COLO829 (cell line): ENCODE measurements at regions not wholly inside any gene's neighbourhood (a gene's known extent, or its start where the extent isn't known, plus 50 kb on each side); places are given as distances from the start of the nearest gene placed in this dataset.
A peak's percentile ranks its signal among the peaks of the same experiment; 100 is the strongest.

Experiments
- DNase-seq: peaks from one replicate; pipeline ENCODE4 v3.0.0; 2012; ENCODE audit warnings: low spot score

DNA sequence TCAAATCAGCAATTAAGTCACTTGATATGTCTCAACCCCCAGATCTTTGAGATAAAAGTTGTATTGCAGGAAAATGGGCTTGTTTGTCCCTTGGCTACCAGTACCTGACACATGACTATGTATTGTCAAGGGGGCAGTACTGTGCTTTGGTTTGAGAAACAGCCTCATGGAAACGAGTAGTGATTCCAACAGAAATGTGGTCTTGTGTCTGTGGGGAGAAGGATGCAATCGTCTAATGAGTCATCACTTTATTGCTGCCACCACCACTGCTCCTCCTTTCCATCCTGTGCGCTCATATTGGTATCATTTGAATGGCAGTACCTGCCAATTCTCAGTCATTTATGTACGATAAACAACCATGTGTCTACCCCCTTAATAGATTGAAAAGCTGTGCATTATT is 72.8 kb upstream of the ARHGAP5 start:
- DNase-seq = no peak

DNA sequence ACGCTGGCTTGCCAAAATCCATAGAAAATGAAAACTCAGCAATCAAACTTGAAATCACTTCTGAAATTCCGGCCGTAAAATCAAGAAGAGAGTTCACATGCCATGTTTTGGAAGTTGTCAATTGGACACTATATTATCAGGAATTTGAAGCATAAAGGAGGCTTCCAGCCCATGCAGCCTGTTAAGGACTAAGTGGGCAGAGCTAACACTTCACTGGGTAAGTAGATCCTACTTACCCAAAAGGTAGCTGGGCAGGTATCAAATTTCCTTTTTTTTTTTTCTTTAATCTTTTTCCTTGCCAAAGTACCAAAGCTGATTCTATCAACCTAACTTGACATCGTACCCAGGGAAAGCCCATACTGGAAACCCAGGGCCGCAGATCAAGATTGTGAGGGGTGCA is 71.5 kb upstream of the ARHGAP5 start:
- no peak for DNase-seq

DNA sequence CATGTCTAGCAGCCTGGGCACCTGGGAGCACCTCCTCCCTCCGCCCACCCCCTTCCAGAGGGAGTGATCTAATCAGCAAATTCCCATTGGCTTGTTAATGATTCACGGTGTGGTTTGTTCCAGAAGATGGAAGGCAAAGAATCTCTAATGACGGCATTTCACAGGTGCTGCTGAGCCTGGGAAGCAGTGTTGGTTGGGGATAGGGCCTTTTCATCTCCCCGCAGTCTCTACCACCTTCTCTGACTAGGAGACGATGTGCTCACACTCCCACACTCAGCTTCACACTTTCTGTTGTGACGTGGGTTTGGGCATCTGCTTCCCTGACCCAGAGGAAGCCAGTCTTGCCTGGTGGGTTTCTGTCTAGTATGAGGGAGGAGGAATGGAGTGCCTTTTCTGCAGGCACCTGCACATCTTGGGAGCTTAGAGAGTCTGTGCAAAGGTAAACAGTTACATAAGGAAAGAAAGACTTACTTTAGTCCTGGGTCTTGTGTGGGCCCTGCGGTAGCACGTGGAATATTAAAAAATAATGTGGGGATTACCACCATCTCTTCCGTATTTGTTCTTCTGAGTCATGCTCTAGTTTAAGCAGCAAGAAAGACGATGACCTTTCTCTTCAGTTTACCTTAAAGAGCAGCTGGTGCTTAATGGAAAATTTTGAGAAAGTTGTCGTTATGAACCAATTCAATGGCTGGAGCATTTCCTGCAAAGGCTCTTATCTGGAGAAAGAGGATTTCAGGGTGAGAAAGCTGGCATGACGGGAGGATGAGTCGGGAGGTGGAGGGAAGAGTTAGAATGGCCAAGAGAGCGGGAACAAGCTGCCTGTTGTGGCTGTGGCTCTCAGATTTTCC is 70.6 kb upstream of the ARHGAP5 start:
- DNase-seq = no peak

DNA sequence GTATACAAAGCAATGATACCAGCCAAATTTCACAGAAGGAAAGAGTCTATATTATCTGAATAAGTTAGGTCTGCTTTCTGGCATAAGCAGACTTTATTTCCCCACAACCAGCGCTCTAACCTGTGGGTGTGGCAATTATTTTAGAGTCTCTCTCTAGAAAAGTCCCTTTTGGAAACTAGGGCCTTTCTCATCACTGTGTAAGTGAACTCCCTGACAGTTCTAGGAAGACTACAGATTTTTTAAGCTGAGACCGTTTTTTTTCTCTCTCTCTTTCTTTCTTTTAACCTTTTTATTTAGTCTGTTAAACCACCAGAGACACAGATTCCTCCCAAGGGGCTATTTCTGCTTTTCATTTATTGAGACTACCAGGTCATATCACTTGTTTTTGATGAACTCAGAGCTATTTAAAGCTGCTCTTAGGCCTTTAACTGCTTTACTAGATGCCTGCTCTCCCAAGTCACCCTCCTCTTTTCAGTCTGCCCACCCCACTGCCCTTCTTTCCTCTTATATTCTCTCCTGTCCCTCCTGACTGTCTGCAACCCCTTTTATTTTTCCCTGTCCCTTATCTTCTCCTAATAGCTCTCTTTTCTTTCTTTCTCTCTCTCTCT is 69.2 kb upstream of the ARHGAP5 start:
- DNase-seq = no peak

DNA sequence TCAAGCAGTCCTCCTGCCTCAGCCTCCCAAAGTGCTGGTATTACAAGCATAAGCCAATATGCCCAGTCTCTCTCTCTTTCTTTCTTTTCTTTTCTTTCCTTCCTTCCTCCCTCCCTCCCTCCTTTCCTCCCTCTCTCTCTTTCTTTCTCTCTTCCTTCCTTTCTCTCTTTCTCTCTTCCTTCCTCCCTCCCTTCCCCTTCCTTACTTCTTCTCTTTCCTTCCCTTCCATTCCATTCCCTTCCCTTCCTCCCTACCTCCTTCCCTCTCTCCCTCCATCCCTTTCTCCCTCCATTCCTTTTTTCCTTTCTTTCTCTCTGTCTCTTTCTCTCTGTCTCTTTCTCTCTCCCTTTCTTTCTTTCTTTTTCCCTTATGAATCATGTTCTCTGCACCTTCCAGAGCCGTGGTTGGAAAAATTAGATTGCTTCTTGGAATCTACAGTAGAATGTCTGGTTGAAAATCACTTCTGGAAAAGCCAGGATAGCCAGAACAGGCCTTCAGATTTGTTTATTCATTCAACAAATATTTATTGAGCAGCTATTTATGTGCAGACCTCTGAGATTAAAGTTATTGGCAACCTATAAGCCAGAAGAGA is 68.4 kb upstream of the ARHGAP5 start:
- no peak for DNase-seq

DNA sequence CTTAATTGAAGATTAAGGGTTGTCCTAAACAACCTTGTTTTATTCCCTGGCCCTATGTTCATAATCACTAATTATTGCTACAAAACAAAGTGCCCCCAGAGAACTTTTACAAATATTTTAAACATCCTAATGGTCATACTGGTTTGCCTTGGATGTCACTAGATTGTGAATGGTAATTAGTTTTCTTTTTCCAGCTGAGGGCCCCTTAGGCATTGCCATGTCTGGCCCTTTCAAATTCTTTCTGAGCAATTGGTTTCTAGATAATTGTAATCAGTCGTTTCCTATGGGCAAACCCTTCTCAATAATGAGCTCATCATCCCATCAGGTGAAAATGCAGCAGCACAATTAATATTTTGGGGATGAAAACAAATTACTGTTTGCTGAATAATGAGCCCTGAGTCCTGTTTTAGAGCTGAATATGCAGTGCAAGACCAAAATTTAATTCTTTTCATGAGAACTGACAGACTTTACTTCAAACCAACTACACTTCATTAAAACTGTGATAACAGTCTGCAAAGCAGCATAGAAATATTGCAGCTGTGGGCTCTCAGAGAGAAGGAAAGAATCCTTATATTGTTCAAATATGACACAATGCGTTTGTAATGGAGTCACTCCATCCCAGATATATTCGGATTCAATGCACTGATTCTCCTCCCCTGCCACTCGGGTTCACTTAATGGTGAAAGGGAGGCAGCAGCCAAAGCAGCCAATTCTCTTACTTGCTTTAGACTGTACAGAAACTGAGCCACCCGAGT is 67.7 kb upstream of the ARHGAP5 start:
- DNase-seq = peak; percentile 58

DNA sequence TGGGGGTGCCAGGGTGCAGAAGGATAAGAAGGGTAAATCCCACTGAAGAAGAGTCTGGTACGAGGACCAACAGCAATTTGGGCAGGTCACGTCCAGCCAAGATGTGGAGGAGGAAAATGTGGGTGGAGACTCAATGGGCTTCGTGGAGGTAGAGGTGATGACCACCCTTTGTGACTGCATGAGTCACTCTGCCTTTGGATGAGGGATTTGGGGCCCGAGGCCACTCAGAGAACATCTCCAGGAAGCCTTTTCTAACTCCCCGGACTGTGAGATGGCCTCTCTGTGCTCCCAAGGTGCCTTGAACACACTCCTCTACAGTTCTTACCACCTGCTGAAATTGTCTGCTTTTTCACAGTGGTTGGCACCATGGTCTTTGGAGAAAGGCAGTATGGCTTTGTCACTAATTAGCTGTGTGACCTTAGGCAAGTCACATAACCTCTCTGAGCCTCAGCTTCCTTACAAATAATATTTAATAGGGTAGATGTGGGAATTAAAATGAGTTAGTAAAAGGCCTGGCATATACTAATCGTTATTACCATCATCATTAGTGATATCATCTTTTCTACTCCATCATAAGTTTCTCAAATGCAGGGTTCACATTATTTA is 67.0 kb upstream of the ARHGAP5 start:
- peak; percentile 73 for DNase-seq

DNA sequence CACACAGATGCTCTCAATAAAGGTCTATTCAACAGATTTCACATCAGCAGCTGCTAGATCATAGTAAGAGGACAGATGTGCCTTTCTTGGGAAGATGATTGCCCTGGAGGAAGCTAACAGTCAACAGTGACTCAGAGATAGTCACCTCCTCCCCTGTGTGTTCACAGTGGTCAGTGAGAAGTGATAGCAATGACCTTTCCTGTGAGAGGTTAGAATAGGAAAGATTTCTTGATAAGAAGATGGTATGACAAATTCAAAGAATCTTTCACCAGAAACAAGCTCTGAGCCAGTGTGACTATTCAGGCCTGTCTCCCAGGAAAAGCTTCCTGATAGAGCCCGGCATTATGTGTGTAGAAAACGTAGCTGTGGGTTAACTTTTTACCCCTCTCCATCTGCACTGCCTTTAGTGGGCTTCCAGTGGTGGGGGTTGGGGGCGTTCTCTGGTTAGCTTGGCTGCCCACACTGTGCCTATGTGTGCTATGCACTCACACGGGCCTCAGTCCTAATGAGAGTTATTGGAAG is 66.4 kb upstream of the ARHGAP5 start:
- peak; percentile 92 for DNase-seq

DNA sequence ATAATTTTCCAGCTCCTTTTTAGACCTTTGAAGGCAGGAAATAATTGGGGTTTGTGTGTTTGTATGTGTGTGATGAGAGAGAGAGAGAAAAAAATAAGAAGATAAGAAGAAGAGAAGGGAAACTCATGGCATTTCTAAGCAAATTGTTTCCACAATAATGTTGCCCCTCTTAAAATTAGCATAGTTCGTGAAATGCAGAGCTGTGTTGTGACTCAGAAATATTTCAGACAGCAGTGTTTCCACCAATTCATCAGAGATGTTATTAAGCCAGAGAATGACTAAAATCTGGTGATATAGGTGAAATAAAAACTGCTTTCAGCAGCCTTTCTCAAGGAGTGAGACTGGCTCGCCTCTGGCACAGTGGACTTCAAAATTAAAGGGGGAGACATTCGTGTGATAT is 65.9 kb upstream of the ARHGAP5 start:
- DNase-seq = no peak

DNA sequence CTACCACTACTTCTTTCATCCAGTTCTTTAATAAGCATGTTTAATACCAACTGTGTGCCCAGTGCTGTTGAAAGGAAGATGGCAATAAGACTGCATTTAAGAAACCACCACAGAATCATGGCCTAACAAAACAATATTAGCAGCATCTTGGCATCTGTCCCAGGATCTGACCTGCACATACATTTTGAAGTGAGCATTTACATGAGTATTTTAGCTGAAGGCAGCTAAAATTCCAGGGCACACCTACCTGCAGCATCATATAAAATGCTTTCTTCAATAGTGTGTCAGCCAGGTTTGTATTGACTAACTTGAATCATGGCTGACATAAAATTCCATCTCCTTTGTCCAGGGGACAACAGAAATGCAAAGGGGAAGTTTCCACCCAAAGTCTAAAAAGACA is 65.0 kb upstream of the ARHGAP5 start:
- no peak for DNase-seq

DNA sequence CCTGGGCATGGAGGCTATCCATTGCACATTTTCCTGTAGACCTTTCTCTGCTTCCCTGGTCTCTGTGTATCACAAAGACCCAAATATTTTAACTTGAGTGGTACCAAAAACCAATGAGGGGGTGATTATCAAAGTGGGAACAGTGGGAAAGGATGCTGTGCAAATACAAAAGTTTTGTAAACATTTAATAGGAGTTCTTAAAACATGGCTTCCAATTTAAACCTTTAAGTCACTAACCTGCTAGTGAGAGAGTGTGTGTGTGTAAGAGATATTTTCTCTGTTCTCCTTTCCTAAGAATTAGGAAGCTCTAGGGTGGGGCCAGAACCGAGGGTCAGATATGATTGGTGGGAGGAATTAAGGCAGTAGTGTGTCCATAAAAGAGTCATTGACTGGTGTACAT is 64.5 kb upstream of the ARHGAP5 start:
- DNase-seq = no peak

DNA sequence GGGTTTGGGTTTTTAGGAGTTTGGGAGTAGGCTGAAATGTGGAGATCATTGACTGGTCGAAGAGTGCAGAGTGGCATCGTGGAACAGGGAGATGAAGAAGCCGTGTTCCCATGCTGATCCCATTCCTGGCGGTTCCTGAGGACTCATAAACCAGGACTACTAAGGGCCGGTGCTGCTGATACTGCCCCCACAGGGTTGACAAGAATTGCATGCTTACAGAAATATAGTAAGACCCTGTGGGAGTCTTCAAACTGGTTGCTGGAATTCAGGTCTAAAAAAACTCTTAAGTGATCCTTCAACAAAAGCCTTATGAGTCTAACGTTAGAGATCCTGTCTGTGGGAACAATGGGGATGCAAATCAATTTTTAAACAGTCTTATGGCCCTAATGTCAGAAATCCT is 64.0 kb upstream of the ARHGAP5 start:
- no peak for DNase-seq

DNA sequence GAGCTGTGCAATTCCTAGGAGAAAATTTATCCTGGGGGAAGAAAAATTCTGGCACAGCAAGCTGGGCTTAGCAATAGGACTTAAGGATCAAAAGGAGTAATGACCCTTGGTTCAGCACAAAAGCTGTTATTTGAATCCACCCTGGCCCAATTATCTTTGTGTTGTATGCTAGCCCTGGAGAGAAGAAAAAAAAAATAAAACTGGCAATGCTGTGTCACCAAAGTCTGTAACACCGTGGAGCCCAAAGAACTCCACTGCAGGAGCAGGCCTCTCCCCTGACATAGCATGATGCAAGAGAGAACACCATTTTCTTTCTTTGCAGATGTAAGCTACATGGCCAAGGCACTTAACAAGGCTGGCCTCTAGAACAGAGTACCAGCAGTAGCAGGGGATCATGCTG is 63.0 kb upstream of the ARHGAP5 start:
- no peak for DNase-seq

DNA sequence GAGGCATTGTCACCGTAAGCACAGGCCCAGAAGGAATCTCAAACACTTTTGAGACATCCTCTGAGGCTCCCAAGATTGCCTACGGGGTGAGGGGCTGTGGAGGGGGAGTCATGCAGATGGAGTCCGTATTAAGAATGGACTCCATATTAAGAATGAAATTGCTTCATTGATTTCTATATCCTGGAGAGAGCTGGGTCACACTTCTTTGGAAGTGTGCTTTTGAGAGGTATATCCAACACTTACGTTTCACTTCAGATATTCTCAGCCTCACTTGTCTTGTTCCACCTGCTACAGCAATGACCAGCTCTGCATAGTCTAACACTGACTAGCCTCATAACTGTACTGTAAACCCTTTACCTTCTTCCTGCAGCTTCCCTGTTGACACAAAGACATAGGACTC is 62.6 kb upstream of the ARHGAP5 start:
- DNase-seq = no peak

DNA sequence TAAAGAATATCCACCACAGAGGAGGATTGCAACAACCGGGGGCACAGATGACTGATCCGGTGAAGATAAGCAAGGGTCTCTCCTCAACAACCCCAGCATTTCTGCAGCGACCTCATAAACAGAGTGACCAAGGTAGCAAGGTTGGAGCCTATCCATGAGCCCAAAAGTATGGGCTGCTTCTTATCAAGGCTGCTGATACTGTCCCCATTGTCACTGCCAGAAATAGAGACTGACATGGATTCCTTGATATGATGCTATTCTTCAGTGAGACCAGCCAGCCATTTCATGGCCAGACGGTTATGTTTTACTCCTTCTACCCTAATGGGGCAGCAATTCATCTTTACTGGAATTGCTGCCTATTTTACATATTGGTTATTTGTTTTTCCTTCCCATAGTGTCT is 61.9 kb upstream of the ARHGAP5 start:
- no peak for DNase-seq

DNA sequence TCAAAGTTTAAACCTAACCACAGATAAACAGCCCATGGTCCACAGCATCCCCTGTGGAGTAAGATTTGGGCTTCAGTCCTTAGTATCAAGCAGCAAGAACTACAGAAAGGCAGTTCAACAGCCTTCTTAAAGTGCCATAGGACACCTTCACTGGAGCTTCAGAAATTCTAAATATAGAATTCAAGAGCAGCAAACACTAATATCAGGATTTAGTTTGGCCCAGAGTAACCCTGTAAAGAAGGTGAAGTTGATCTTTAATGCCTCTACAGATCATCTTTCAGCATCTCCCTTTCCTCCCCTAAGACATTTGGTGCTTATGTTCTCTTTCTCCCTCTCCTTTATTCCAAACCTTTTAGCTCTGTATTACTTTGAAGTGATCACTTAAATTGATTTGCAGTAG is 59.5 kb upstream of the ARHGAP5 start:
- no peak for DNase-seq

DNA sequence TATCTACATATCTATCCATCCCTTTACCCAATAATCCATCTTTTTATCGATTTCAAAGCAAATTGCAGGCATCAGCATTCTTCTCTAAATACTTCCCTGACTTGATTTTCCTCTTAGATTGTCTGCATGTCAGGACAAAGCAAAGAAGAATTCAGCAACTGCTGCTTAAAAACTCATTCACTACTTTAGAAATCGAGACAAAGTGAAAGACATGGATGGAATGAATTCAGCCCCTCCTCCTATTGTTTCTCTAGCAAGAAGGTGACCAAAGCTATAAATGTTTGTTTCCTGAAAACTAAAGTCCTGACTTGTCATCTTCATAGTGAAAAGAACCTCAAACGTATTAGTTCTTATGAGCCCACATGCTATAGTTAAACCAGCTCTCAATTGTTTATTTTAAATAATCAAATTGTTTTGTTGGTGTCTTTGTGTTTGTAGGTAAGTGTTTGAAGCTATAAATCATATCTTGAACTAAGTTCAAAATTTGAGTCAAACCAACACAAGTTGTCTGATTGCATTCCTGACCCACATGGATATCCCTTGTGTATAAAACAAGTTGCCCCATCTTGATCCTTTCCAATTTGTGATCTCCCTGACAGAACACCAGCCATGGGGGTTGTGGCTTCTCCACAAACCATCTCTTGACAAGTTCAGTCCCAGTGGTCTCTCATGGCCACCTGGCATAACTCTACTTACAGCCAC is 58.6 kb upstream of the ARHGAP5 start:
- no peak for DNase-seq

DNA sequence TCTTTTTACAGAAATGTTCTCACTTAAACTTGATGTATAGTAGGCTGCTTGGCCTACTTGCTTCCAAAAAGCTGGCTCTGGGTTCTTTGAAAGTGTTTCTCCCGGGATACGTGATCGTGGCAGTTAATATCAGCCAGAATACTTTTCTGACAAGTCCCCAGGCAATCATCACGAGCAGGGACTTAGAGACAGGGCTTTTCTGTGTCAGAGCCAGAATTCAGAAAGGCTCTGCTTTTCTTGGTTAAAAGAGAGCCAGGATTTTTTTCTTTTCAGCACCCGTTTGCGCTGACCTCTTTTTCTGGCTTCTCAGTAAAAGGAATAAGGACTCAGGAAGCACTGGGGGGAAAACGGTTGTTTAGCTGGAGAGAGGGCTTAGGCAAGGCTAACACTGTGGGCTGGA is 57.8 kb upstream of the ARHGAP5 start:
- no peak for DNase-seq

DNA sequence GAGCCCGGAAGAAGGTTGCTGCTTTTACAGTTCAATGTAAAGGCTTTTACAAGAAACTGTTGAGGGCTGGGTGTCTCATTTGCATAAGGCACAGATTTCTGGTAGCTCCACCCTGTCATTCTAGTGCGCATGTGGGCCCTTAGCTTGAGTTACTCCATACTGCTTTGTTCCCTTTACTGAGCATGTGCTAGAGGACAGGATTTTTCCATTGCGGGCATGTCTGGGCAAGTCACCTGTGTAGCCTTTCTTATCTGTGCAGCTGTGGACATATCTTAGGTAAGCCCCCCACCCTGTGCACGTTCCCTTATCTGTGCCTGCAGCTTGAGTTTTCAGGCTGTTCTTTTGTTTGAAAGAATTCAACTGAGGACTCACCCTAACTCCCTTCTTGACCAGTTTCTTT is 56.2 kb upstream of the ARHGAP5 start:
- no peak for DNase-seq

DNA sequence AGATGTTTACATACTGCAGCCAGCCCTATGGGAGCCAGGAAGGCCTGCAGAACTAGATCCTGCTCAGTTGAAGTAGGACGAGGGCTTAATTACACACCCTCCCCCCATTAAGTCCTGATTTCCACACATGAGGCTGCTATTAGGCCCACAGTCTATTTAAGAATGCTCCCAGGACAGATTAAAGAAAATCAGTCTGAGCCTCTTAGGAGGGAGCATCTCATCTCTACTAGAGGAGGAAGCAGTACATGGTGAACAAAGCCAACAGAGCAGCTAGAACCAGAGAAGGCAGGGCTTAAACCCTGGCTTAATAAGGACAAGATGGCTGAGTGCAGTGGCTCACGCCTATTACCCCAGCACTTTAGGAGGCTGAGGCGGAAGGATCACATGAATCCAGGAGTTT is 55.8 kb upstream of the ARHGAP5 start:
- no peak for DNase-seq

DNA sequence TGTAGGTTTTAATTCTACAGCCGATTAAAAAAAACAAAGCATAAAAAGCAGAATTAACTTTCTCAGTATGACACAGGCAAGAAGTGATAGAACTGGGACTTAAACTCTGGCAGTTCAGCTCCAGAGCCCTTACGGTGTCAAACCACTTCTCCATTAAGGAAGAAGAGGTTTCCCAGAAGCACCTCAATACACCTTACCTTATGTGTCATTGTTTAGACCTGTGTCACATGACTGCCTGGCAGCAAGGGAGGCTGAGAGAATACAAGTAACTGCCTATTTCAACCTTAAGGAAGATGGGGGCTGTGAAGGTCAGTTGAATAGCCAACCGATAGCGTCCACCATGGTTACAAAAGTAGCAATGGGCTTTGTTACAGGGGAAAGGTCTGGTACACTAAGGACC is 54.6 kb upstream of the ARHGAP5 start:
- DNase-seq = no peak
